HepG2 (cell line): ENCODE measurements at regions not wholly inside any gene's neighbourhood (a gene's known extent, or its start where the extent isn't known, plus 50 kb on each side); places are given as distances from the start of the nearest gene placed in this dataset.

Experiments
- CBX1 ChIP-seq: IDR thresholded peaks from one replicate; pipeline ENCODE4 v1.6.1; 2016; ENCODE audit warnings: antibody characterized with exemption, low read depth
- NCOA2 ChIP-seq: sonication (generic); formaldehyde crosslinking; IDR thresholded peaks from 2 replicates; pipeline ENCODE4 v1.8.0; 2022; ENCODE audit warnings: inconsistent platforms
- POLR2AphosphoS5 ChIP-seq: IDR thresholded peaks from 2 replicates; pipeline ENCODE4 v1.6.1; 2012; ENCODE audit warnings: low read depth, low read length
- ZNF232 ChIP-seq: sonication (generic); formaldehyde crosslinking; IDR thresholded peaks from 2 replicates; pipeline ENCODE4 v1.4.0; 2020; ENCODE audit warnings: missing genetic modification reagents, borderline replicate concordance
- ZNF678 ChIP-seq: sonication (generic); formaldehyde crosslinking; IDR thresholded peaks from 2 replicates; pipeline ENCODE4 v1.4.0; 2020; ENCODE audit warnings: mild to moderate bottlenecking, missing genetic modification reagents

DNA sequence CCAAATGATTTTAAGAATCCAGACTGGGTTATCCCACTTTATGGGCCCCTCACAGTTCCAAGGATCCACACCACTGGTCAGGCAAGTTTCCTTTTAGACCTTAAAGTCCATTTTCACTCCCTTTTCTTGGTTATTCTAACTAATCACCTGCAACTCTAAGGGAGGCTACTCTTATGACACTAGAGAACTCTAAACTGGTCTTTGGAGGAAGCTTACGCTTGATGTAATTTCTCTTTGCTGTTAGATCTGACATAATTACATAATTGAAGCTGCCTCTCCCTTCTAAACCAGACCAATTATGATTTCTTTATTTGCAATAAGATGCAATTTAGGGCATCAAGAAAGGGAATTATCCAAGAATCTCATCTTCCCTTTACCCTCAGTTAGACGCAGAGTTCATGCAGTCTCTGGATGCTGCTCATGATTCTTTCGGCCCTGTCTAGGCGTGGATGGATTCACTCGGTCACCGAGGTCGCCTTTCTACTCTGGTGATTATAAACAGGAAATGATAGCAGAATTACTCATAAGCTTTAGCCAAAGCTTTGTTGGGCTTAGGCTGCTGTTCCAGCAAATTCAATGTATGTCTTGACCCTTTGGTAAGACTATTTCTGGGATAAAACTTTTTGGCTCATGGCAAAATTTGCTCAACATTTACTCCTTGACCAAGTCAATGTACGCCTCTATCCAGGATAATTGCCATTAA lies 130.9 kb upstream of the PRNP start:
- no peak for TF ChIP-seq NCOA2 (CRISPR knock-in tag)
- no peak for TF ChIP-seq ZNF678
- no peak for TF ChIP-seq CBX1
- TF ChIP-seq ZNF232 (CRISPR knock-in tag), result no peak
- TF ChIP-seq POLR2AphosphoS5, result no peak
